ENCODE measurements at regions not wholly inside any gene's neighbourhood (a gene's known extent, or its start where the extent isn't known, plus 50 kb on each side); places are given as distances from the start of the nearest gene placed in this dataset.

GRCh38 chr10:3310016-3310784, 137.6 kb upstream of the PITRM1 start:
- no peak for DNase-seq (ENCODE audit: low read depth)

- no peak for DNase-seq (ENCODE audit: low read depth)
These were observed 133.5 kb upstream of the PITRM1 start for GRCh38 chr10:3306050-3306449.

- DNase-seq (ENCODE audit: low read depth): no peak
These were observed 123.1 kb upstream of the PITRM1 start for GRCh38 chr10:3295582-3296151.

- no peak for DNase-seq (ENCODE audit: low read depth)
These were observed 122.5 kb upstream of the PITRM1 start for GRCh38 chr10:3294919-3295581.

GRCh38 chr10:3293581-3294431, 121.2 kb upstream of the PITRM1 start:
- no peak for DNase-seq (ENCODE audit: low read depth)

GRCh38 chr10:3292636-3293035, 120.1 kb upstream of the PITRM1 start:
- DNase-seq (ENCODE audit: low read depth): no peak

- no peak for DNase-seq (ENCODE audit: low read depth)
These were observed 118.0 kb upstream of the PITRM1 start for GRCh38 chr10:3290550-3290949.

- no peak for DNase-seq (ENCODE audit: low read depth)
These were observed 115.2 kb upstream of the PITRM1 start for GRCh38 chr10:3287572-3288445.

GRCh38 chr10:3282674-3283017, 110.1 kb upstream of the PITRM1 start:
- no peak for DNase-seq (ENCODE audit: low read depth)

GRCh38 chr10:3281941-3282673, 109.5 kb upstream of the PITRM1 start:
- DNase-seq (ENCODE audit: low read depth): no peak

GRCh38 chr10:3278771-3279170, 106.2 kb upstream of the PITRM1 start:
- DNase-seq (ENCODE audit: low read depth): no peak

GRCh38 chr10:3277566-3277965, 105.0 kb upstream of the PITRM1 start:
- DNase-seq (ENCODE audit: low read depth): no peak

- no peak for DNase-seq (ENCODE audit: low read depth)
These were observed 101.8 kb upstream of the PITRM1 start for GRCh38 chr10:3274414-3274813.

GRCh38 chr10:3273966-3274365, 101.4 kb upstream of the PITRM1 start:
- DNase-seq (ENCODE audit: low read depth): no peak

GRCh38 chr10:3272300-3272699, 99.7 kb upstream of the PITRM1 start:
- no peak for DNase-seq (ENCODE audit: low read depth)

GRCh38 chr10:3271354-3272115, 99.0 kb upstream of the PITRM1 start:
- DNase-seq (ENCODE audit: low read depth): no peak

GRCh38 chr10:3270577-3271316, 98.2 kb upstream of the PITRM1 start:
- DNase-seq (ENCODE audit: low read depth): no peak

- DNase-seq (ENCODE audit: low read depth): no peak
These were observed 95.4 kb upstream of the PITRM1 start for GRCh38 chr10:3268025-3268424.

- DNase-seq (ENCODE audit: low read depth): no peak
These were observed 92.5 kb upstream of the PITRM1 start for GRCh38 chr10:3265088-3265487.
